ENCODE measurements at regions not wholly inside any gene's neighbourhood (a gene's known extent, or its start where the extent isn't known, plus 50 kb on each side); places are given as distances from the start of the nearest gene placed in this dataset.
"Not testable (repeated sequence)": the region's sequence is repeated elsewhere in the genome, so short reads cannot be mapped to it uniquely, and the experiment has no call there.

GRCh38 chr6:21856844-21857243, 263.3 kb downstream of the SOX4 start:
- no peak for DNase-seq

- DNase-seq = no peak
These were observed 264.5 kb downstream of the SOX4 start for GRCh38 chr6:21858076-21858475.

DNA sequence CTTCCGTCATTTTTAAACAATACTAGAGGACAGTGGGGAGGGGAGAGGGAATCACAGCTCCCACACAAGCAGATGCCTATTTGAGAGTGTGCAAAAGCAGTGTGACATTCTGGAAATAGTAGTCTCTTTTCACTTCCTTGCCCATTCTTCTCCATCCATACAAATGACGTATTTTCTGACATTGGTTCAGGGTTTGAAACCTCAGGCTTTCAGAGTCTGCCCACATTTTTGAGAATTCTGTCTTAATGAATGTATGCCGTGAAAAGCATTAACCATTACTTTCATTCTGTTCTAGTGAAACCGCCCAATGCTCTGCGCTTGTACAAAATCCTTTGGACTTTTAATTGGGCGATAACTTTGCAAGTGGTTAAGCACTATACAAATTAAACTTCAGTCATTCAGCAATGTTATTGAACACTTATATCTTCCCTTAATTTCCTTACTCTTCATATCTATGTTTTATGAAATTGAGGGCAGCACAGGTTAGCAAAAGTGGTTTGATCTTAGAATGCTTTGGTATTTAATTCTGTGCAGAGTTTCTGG, 265.7 kb downstream of the SOX4 start:
- no peak for DNase-seq

GRCh38 chr6:21861942-21862341, 268.4 kb downstream of the SOX4 start:
- DNase-seq = no peak

GRCh38 chr6:21864206-21864605, 270.7 kb downstream of the SOX4 start:
- no peak for DNase-seq

DNA sequence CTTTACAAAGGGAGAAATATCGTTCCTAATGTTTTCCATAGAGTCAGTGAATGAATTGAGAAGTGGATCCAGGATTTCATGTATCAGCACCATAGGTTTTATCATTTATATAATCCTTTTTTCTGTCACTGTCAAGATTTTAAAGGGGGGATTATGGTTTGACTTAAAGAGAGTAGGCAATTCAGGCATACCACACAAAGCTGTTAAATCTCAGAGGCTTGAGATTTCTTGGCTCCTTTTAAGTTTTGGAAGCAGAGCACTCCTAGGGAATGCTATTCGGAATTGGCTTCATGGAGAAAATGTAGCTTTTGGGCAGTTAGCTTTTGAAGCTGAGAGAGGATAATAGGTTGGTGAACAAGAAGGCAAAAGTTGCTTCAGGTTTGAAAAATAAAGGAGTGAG, 274.7 kb downstream of the SOX4 start:
- DNase-seq = no peak

GRCh38 chr6:21869085-21869771, 275.7 kb downstream of the SOX4 start:
- no peak for DNase-seq

GRCh38 chr6:21870076-21870730, 276.7 kb downstream of the SOX4 start:
- DNase-seq = no peak

DNA sequence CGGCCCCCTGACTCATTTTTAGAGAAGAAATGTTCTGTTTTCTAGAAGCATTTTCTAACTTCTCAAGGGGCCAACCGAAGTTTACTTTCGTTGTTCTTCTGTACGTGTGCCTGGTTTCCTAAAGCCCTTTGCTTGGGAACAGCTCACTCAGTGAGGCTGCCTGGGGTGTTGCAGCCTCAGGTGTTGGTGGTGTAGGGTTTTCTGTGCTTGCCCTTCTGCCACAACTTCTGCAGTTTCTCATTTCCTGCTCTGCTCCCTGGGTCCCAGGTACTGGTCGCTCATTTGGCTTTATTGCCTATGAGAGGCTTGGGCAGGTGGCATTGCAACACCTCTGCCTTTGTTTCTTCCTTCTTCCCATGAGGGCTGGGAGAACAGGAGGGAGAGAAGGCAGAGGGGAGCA, 278.3 kb downstream of the SOX4 start:
- DNase-seq = no peak

DNA sequence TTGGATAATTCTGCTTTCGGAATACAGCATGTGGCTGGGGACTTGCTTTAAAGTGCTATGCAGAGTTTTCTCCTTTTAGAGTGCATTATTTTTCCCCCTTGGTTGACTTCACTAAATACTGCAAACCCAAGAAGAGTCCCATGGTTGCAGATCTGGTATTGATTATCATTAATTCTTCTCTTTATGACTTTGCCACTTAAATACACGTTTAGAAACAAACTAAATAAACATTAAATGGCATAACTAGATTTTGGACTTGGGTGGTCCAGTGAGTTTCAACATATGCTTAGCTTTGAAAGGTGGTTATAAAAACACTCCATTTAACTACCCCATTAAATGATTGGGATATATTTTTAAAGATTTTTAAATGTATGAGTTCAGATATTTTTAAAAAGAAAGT, 279.2 kb downstream of the SOX4 start:
- DNase-seq = no peak

GRCh38 chr6:21873562-21873961, 280.0 kb downstream of the SOX4 start:
- no peak for DNase-seq

DNA sequence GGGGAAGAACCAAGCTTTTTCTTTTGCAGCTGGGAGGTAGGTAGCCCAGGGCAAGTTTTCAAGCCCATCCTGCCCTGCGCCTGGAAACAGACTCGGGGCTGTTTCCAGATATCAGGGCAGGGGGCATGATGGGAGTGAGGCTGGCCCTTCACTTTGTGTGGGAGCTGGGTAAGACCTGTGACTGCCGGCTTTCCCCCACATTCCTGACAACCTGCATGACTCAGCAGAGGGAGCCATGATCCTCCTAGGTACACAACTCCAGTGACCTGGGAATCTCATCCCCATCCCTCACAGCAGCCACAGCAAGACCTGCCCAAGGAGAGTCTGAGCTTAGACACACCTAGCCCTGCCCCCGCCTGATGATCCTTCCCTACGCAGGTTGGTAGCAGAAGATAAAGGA, 280.8 kb downstream of the SOX4 start:
- no peak for DNase-seq

DNA sequence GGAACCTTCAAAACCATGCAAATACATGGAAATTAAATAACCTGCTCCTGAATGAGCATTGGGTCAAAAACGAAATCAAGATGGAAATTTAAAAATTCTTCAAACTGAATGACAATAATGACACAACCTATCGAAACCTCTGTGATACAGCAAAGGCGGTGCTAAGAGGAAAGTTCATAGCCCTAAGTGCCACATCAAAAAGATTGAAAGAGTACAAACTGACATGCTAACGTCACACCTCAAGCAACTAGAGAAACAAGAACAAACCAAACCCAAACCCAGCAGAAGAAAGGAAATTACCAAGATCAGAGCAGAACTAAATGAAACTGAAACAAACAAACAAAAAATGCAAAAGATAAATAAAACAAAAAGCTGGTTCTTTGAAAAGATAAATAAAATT, 283.5 kb downstream of the SOX4 start:
- DNase-seq = not testable (repeated sequence)

GRCh38 chr6:21880249-21880648, 286.7 kb downstream of the SOX4 start:
- DNase-seq = not testable (repeated sequence)

DNA sequence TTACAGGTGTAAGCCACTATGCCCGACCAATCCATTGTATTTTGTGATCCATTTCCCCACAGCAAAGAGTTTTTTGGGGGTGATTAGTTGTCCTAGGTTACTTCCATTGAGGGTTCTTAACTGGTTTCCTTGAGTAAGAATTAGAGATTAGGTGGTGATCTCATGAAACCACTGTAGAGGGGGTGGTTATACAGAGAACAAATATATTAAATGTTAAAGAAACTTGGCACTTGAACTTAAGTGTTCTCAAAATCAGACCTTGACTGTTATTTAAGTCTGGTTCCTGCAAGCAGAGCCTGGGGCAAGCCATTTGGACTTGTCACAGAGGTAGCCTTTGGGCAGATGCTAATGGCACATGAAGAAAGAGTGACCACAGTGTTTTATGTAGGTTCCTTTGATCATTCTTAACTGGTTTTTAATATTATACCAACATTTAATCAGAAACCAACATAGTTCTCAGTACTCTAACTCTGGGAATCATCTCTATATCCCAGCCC, 288.5 kb downstream of the SOX4 start:
- DNase-seq = no peak

DNA sequence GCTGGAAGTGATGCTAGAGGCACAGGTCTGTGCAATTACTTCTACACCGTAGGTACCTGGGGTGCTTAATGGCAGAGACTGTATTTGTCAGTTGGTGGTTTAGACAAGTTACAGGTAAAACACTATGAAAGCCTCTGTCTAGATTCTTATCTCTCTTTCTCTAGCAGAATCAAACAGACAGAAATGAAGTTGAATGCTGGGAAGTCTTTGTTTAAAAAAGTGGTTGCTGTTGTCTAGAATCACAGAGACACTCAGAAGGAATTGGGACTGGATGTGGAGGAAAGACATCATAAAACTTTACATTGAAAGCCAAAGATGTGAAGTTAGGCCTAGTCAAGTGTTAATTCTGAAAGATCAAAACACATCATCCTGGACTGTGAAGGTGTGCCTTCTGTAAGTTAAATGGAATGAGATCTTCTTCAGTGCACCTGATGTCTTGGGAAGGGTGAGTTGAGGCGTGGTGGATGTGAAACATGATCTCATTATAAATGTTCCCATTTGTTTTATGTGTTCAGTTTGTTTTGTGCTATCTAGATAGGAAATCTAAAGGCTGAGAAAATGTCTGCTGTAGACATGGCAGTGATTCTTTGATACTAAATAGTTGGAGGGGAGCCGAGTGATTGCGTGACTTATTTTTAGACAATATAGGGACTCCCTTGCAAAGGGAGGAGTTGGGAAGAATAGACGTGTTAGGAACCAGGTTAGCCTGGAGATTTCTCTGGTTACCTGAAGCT, 290.2 kb downstream of the SOX4 start:
- DNase-seq = no peak

DNA sequence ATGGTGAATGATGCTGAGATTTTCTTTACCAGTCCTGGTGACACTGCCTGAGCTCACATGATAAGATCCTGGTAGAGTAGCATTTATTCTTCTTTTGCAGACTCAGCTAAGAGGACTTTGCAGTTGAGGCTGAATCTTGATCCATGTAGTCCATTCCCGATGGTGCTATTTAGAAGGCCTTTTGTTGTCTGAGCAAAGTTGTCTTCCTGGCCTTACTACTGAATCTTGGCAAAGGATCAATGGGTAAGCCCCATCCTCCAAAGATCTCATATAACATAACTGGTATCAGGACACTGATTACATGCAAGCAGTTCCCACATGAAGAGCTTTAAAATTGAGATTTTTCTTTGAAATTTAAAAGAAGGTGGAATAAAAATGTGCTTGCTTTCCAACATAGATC, 291.6 kb downstream of the SOX4 start:
- no peak for DNase-seq

DNA sequence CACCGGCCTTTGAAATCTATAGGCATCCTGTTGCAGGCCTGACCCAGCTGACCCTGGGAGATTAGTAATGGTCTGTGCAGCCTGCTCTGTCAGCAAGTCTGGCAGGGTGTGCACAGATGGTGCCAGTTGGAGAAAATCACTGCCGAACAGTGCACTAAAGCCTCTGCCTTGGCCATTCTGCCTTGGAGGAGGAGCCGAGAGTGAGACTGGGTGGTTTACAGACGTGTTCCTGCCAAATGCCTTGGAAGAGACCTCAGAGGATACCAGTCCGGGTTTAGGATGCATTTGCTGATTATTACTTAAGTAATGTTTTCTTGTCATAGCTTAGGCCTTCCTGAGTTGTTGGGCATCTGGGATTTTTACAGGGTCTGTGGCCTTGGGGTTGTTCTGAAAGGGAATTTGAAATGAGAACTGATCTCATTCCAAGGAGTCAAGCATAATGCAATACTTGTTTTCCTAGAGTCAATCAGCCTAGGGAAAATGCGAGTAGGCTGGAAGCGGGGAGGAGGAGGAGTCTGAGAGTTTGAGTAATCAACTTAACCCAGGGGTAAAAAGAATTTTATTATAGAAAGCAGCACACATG, 292.1 kb downstream of the SOX4 start:
- DNase-seq = no peak

- no peak for DNase-seq
These were observed 293.1 kb downstream of the SOX4 start for GRCh38 chr6:21886542-21887151.

DNA sequence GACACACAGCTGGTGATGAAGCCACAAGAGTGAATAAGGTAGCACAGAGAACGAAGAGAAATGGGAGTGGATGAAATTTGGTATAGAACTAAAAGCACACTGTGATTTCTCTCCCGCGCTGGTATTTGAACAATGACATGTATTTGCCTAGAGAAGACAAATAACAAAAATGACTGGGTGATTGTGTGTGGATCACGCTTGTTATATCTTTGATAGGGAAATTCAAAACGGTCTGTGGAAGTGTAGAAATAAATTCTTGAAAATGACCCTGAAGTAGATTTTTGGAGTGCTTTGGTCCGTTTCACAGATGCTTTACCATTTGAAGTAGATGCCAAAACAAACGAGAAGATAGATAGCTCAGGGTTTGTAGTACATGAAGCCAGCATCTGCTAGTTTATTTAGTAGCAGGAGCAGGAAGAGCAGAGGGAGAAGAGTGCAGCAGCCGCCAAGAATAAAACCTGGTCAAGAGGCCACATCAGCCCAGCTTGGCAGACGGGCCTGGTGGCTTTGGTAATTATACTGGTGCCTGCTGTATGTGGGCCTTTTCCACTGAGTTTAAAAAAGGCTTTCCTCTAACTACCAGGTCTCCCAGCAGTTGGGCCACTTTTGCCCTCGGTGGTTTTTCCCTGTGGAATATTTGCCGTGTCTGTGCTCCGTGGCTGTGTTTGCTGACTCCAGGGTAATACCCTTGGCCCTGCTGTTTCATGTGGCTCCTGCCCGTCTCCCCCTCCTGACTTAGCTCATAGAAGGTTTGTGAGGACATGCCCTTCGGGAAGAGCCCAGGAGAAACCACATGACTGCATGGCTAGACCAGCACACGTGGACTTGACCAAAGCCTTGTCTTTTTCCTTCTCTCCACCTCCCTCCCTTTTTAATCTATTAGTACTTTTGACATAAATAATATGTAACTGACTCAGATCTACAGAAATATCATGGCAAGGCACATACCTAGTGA, 294.0 kb downstream of the SOX4 start:
- DNase-seq = no peak

DNA sequence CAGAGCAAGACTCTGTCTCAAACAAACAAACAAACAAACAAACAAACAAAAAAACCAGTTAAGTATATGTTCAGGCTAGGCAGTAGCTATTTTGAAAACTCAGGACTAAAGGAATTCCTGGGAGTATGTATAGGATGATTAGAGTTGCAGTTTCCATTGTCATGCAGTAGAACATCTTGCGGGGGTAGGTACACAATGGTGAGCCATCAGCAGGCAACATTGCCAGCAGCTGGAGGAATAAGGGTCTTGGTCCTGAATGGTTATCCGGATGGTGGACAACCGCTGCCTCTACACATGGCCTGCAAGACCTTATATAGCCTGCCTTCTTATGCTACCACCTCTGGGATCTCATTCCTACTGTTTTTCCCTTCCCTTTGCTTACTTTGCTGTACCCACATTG, 297.5 kb downstream of the SOX4 start:
- no peak for DNase-seq

DNA sequence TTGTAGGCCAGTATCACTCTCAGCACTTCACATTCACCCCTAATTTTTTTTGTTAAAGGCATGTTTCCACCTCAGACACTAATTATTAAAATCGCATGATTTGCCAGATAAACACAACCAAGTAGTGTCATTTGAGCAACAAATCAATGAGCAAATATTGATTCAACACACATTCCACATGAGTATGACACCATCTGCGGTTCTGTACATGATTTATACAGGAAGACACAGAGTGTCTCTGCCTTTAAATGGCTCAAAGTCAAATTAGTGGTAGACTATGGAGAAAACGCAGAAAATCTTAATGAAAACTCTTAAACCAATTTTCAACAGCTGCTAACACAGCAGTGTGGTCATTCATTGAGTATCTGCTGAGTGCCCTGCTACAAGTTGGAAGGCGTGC, 300.2 kb downstream of the SOX4 start:
- DNase-seq = no peak
